ENCODE measurements at regions not wholly inside any gene's neighbourhood (a gene's known extent, or its start where the extent isn't known, plus 50 kb on each side); places are given as distances from the start of the nearest gene placed in this dataset.

DNA sequence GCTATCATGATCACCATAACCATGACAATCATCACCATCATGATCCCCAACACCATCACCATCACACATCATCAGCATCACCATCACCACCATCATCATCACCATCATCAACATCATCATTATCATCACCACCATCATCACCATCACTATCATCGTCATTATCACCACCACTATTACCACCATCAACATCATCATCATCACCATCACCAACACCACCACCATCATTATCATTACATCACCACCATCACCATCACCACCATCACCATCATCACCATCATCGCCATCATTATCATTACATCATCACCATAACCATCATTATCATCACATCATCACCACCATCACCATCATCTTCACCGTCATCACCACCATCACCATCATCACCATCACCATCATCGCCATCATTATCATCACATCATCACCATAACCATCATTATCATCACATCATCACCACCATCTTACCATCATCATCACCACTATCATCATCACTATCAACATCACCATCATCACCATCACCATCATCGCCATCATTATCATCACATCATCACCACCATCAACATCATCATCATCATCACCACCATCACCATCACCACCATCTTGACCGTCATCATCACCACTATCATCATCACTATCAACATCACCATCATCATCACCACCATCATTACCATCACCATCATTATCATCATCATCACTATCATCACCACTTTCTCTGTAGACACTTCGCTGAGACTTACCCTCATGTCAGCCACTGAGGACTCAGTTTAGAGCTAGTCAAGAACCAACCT is 366.0 kb downstream of the C16orf95 start:
- TF ChIP-seq POLR2A (IDR thresholded peaks at IDR 0.05; ENCODE audit: low read depth, low read length): no peak
- TF ChIP-seq POLR2AphosphoS5 (IDR thresholded peaks at IDR 0.05; ENCODE audit: low read depth, low read length): no peak

Measured in GM12892 (cell line).